ENCODE measurements at regions not wholly inside any gene's neighbourhood (a gene's known extent, or its start where the extent isn't known, plus 50 kb on each side); places are given as distances from the start of the nearest gene placed in this dataset.

- TF ChIP-seq EZH2 (IDR thresholded peaks at IDR 0.05; ENCODE audit: low read length): no peak
- no peak for TF ChIP-seq CTCF (optimal IDR thresholded peaks at IDR 0.05 in 1 of 3, IDR thresholded peaks at IDR 0.05 in 1 of 3, conservative IDR thresholded peaks at IDR 0.05 in 1 of 3; ENCODE audit: extremely low read depth in 1 of 3, insufficient read depth in 2 of 3, low read length in 3 of 3)
Observed at GRCh38 chr18:21934766-21935015, 194.1 kb downstream of the MIB1 start.

Measured in keratinocyte (primary cell).